Smooth muscle cell (in vitro differentiated cells): ENCODE measurements at regions not wholly inside any gene's neighbourhood (a gene's known extent, or its start where the extent isn't known, plus 50 kb on each side); places are given as distances from the start of the nearest gene placed in this dataset.

ENCODE experiments used
- DNase-seq: peaks from one replicate; lab custom pipeline; 2025; ENCODE audit not compliant: unreplicated experiment; lab: John Stamatoyannopoulos, UW
- H2AFZ ChIP-seq: fragments of 200-600 bp; sonication (generic); 2 replicates; pipeline ENCODE4 v1.6.0; 2016; ENCODE audit warnings: antibody characterized with exemption, low read depth, mild to moderate bottlenecking
- H3F3A ChIP-seq: fragments of 200-600 bp; sonication (generic); 2 replicates; pipeline ENCODE4 v1.6.0; 2017; ENCODE audit warnings: antibody characterized with exemption, low read depth
- H3K27ac ChIP-seq: fragments of 200-600 bp; sonication (generic); 2 replicates; pipeline ENCODE4 v1.5.1; 2016; ENCODE audit warnings: low read depth, mild to moderate bottlenecking
- H3K27me3 ChIP-seq: fragments of 200-600 bp; sonication (generic); 2 replicates; pipeline ENCODE4 v1.6.1; 2016; ENCODE audit warnings: low read depth, mild to moderate bottlenecking
- H3K36me3 ChIP-seq: fragments of 200-600 bp; sonication (generic); 2 replicates; pipeline ENCODE4 v1.5.1; 2016; ENCODE audit warnings: low read depth
- H3K4me1 ChIP-seq: fragments of 200-600 bp; sonication (generic); 2 replicates; pipeline ENCODE4 v1.5.1; 2016; ENCODE audit warnings: low read depth
- H3K4me2 ChIP-seq: fragments of 200-600 bp; sonication (generic); 2 replicates; pipeline ENCODE4 v1.6.0; 2016; ENCODE audit warnings: mild to moderate bottlenecking
- H3K4me3 ChIP-seq: fragments of 200-600 bp; sonication (generic); 2 replicates; pipeline ENCODE4 v1.5.1; 2016; ENCODE audit warnings: mild to moderate bottlenecking
- H3K79me2 ChIP-seq: fragments of 200-600 bp; sonication (generic); 2 replicates; pipeline ENCODE4 v1.6.0; 2016; ENCODE audit warnings: low read depth, mild to moderate bottlenecking
- H3K9ac ChIP-seq: fragments of 200-600 bp; sonication (generic); 2 replicates; pipeline ENCODE4 v1.6.0; 2016; ENCODE audit warnings: low read depth
- H3K9me3 ChIP-seq: fragments of 200-600 bp; sonication (generic); replicated peaks from 2 replicates; pipeline ENCODE4 v1.5.1; 2016; ENCODE audit warnings: low read depth
- H4K20me1 ChIP-seq: fragments of 200-600 bp; sonication (generic); 2 replicates; pipeline ENCODE4 v1.6.0; 2016; ENCODE audit warnings: low read depth
- CTCF ChIP-seq: fragments of 200-600 bp; sonication (generic); IDR thresholded peaks from 2 replicates; pipeline ENCODE4 v1.5.1; 2017; ENCODE audit warnings: borderline replicate concordance, mild to moderate bottlenecking, antibody characterized with exemption; ENCODE audit not compliant: insufficient read depth, poor library complexity, severe bottlenecking
- WGBS: methylation state at CpG from one replicate; pipeline ENCODE4 v1.1.7; 2016; ENCODE audit warnings: low lambda C conversion rate; 5-methylcytosine and 5-hydroxymethylcytosine counted together

- Histone ChIP-seq H2AFZ (peak overlapping the region; percentile 80), H3K27ac (no peak overlapping the region), H3K36me3 (no peaks in the 10 kb centered on the region), H3K79me2 (no peaks in the 10 kb centered on the region), H3K4me1 (peaks cover 22% of the 10 kb centered on the region), H3F3A (no peaks in the 10 kb centered on the region), H3K27me3 (peaks cover 89% of the 10 kb centered on the region), H3K9me3 (no peaks in the 10 kb centered on the region), H3K4me2 (peak overlapping the region; percentile 95), H3K4me3 (peak overlapping the region; percentile 58), H4K20me1 (no peaks in the 10 kb centered on the region), H3K9ac (no peak overlapping the region)
- 1% methylated on average over 20 of the region's 31 CpGs for WGBS
- TF ChIP-seq CTCF, result no peak
- DNase-seq, result no peak
Measured at GRCh38 chr7:114086537-114086913, 167.7 kb upstream of the PPP1R3A start.

GRCh38 chr7:114085592-114086501, 167.0 kb upstream of the PPP1R3A start:
- H3K27me3 ChIP-seq, result peaks cover 89% of the 10 kb centered on the region
- H4K20me1 ChIP-seq, result no peaks in the 10 kb centered on the region
- H3F3A ChIP-seq, result no peaks in the 10 kb centered on the region
- peaks cover 22% of the 10 kb centered on the region for H3K4me1 ChIP-seq
- no peaks in the 10 kb centered on the region for H3K36me3 ChIP-seq
- no peak for TF ChIP-seq CTCF
- no peaks in the 10 kb centered on the region for H3K79me2 ChIP-seq
- H3K9ac ChIP-seq, result no peak overlapping the region
- peak overlapping the region; percentile 95 for H3K4me2 ChIP-seq
- H3K9me3 ChIP-seq, result no peaks in the 10 kb centered on the region
- DNase-seq, result no peak
- H3K27ac ChIP-seq, result no peak overlapping the region
- 1% methylated on average over 29 of the region's 77 CpGs for WGBS
- peak overlapping the region; percentile 80 for H2AFZ ChIP-seq
- peak overlapping the region; percentile 58 for H3K4me3 ChIP-seq

- H3K79me2 ChIP-seq, result no peaks in the 10 kb centered on the region
- peaks cover 22% of the 10 kb centered on the region for H3K4me1 ChIP-seq
- no peak overlapping the region for H3K9ac ChIP-seq
- no peaks in the 10 kb centered on the region for H4K20me1 ChIP-seq
- H3K4me2 ChIP-seq, result peak overlapping the region; percentile 95
- TF ChIP-seq CTCF, result no peak
- H2AFZ ChIP-seq, result peak overlapping the region; percentile 80
- H3K27me3 ChIP-seq, result peaks cover 89% of the 10 kb centered on the region
- no peak overlapping the region for H3K27ac ChIP-seq
- H3K9me3 ChIP-seq, result no peaks in the 10 kb centered on the region
- WGBS, result 2% methylated on average over 18 of the region's 18 CpGs
- H3K36me3 ChIP-seq, result no peaks in the 10 kb centered on the region
- peak overlapping the region; percentile 58 for H3K4me3 ChIP-seq
- DNase-seq, result no peak
- H3F3A ChIP-seq, result no peaks in the 10 kb centered on the region
Measured at GRCh38 chr7:114085313-114085591, 166.4 kb upstream of the PPP1R3A start.
